Lower leg skin (tissue), 4 donors: ENCODE measurements at regions not wholly inside any gene's neighbourhood (a gene's known extent, or its start where the extent isn't known, plus 50 kb on each side); places are given as distances from the start of the nearest gene placed in this dataset.

Source experiments
- DNase-seq, 2 donors: peaks; one replicate each; pipeline ENCODE4 v3.0.0-alpha.2; 2019; ENCODE audit warnings: low spot score in 2 of 2
- H3K4me3 ChIP-seq: fragments of 200-600 bp; sonication (generic); 2 replicates; pipeline ENCODE4 v1.5.1; 2017; ENCODE audit warnings: mild to moderate bottlenecking, low read depth; ENCODE audit not compliant: poor library complexity, severe bottlenecking
- CTCF ChIP-seq, 3 donors: fragments of 450-650 bp; IDR thresholded peaks; one replicate each; pipeline ENCODE4 v1.5.1; 2016; ENCODE audit warnings: antibody characterized with exemption in 3 of 3, mild to moderate bottlenecking in 3 of 3, moderate library complexity in 2 of 3
- POLR2A ChIP-seq, 2 donors: fragments of 450-650 bp; IDR thresholded peaks; one replicate each; pipeline ENCODE4 v1.6.1; 2016 to 2017; ENCODE audit warnings: antibody characterized with exemption in 2 of 2, mild to moderate bottlenecking in 1 of 2, moderate library complexity in 1 of 2
- WGBS, 2 donors: methylation state at CpG; one replicate each; pipeline ENCODE4 v1.1.5; 2018; 5-methylcytosine and 5-hydroxymethylcytosine counted together
- intact Hi-C: fragments of 100-400 bp; cut with DNase I; formaldehyde crosslinking; loops from one replicate; pipeline ENCODE4 v1.15.0; 2023; ENCODE audit warnings: low total_unique reads

- TF ChIP-seq POLR2A (IDR thresholded peaks at IDR 0.05) = no peak
- no peak for TF ChIP-seq CTCF (IDR thresholded peaks at IDR 0.05)
- no peak for DNase-seq
- intact Hi-C loops = no loop called here
- H3K4me3 ChIP-seq = no peak overlapping the region
- 92% methylated on average over 7 of the region's 7 CpGs for WGBS, 2 donors
Measured at GRCh38 chr13:40126306-40127085, 471.0 kb downstream of the COG6 start.

GRCh38 chr13:40127476-40127875 lies 472.0 kb downstream of the COG6 start:
- intact Hi-C loops = no loop called here
- no peak for TF ChIP-seq POLR2A (IDR thresholded peaks at IDR 0.05)
- no peak for TF ChIP-seq CTCF (IDR thresholded peaks at IDR 0.05)
- no peak for DNase-seq
- H3K4me3 ChIP-seq = no peak overlapping the region

GRCh38 chr13:40127925-40128324 lies 472.5 kb downstream of the COG6 start:
- intact Hi-C loops = no loop called here
- WGBS, 2 donors = 97 to 99% methylated on average over 3 of the region's 3 CpGs
- DNase-seq = no peak
- TF ChIP-seq POLR2A (IDR thresholded peaks at IDR 0.05) (no peak), CTCF (IDR thresholded peaks at IDR 0.05) (no peak)
- no peak overlapping the region for H3K4me3 ChIP-seq

- DNase-seq = no peak
- TF ChIP-seq POLR2A (IDR thresholded peaks at IDR 0.05) = no peak
- no peak for TF ChIP-seq CTCF (IDR thresholded peaks at IDR 0.05)
- 96% methylated on average over 6 of the region's 6 CpGs for WGBS, 2 donors
- H3K4me3 ChIP-seq = no peak overlapping the region
- intact Hi-C loops = no loop called here
Measured at GRCh38 chr13:40129467-40129866, 474.0 kb downstream of the COG6 start.

GRCh38 chr13:40130871-40131636 lies 475.6 kb downstream of the COG6 start:
- WGBS, 2 donors = 91 to 92% methylated on average over 6 of the region's 6 CpGs

More at GRCh38 chr13:40130871-40131636, 475.6 kb downstream of the COG6 start:
- no peak for TF ChIP-seq POLR2A (IDR thresholded peaks at IDR 0.05)
- TF ChIP-seq CTCF (IDR thresholded peaks at IDR 0.05) = no peak
- no peak for DNase-seq
- intact Hi-C loops = no loop called here
- H3K4me3 ChIP-seq = no peak overlapping the region
